Fibroblast of lung (primary cell): ENCODE measurements at regions not wholly inside any gene's neighbourhood (a gene's known extent, or its start where the extent isn't known, plus 50 kb on each side); places are given as distances from the start of the nearest gene placed in this dataset.

Experiments used
- DNase-seq, 2 donors: peaks; one replicate each; pipeline versions ENCODE4 v3.0.0 to v3.0.0-alpha.2; 2010; ENCODE audit warnings: low read depth in 2 of 2
- H2AFZ ChIP-seq: 2 replicates; pipeline ENCODE4 v1.5.1; 2012; ENCODE audit warnings: low read length, control low read depth, inconsistent platforms
- H3K27ac ChIP-seq: 2 replicates; pipeline ENCODE4 v1.5.1; 2011; ENCODE audit warnings: low read length, control low read depth; ENCODE audit not compliant: insufficient read depth
- H3K27me3 ChIP-seq: 2 replicates; pipeline ENCODE4 v1.5.1; 2011; ENCODE audit warnings: mild to moderate bottlenecking, low read length; ENCODE audit not compliant: control insufficient read depth, insufficient read depth
- H3K36me3 ChIP-seq: 2 replicates; pipeline ENCODE4 v1.5.1; 2011; ENCODE audit warnings: low read length; ENCODE audit not compliant: control insufficient read depth, insufficient read depth
- H3K4me1 ChIP-seq: 2 replicates; pipeline ENCODE4 v1.5.1; 2011; ENCODE audit warnings: low read length; ENCODE audit not compliant: control insufficient read depth, insufficient read depth; ENCODE audit errors: extremely low read depth
- H3K4me2 ChIP-seq: 2 replicates; pipeline ENCODE4 v1.5.1; 2011; ENCODE audit warnings: low read length, control low read depth; ENCODE audit not compliant: insufficient read depth; ENCODE audit errors: extremely low read depth
- H3K4me3 ChIP-seq, 4 experiments: fragments of 200-600 bp in 1 of 4; sonication (generic) in 1 of 4; replicated peaks in 1 of 4; 2 replicates each; pipeline ENCODE4 v1.5.1; 2011 to 2016; ENCODE audit warnings: low read length in 4 of 4, low read depth in 3 of 4, mild to moderate bottlenecking in 3 of 4, control low read depth in 2 of 4, inconsistent platforms in 1 of 4, mixed read lengths in 1 of 4; ENCODE audit not compliant: insufficient read depth in 1 of 4; ENCODE audit errors: control extremely low read depth in 1 of 4
- H3K79me2 ChIP-seq: 2 replicates; pipeline ENCODE4 v1.5.1; 2012; ENCODE audit warnings: mild to moderate bottlenecking, low read length, inconsistent platforms; ENCODE audit not compliant: control insufficient read depth, insufficient read depth
- H3K9ac ChIP-seq: 2 replicates; pipeline ENCODE4 v1.5.1; 2011; ENCODE audit warnings: mild to moderate bottlenecking, low read length, control low read depth; ENCODE audit not compliant: insufficient read depth
- H3K9me3 ChIP-seq: 2 replicates; pipeline ENCODE4 v1.5.1; 2012; ENCODE audit warnings: low read depth, low read length; ENCODE audit not compliant: control insufficient read depth, insufficient read depth
- H4K20me1 ChIP-seq: 2 replicates; pipeline ENCODE4 v1.5.1; 2011; ENCODE audit warnings: low read length; ENCODE audit not compliant: control insufficient read depth, insufficient read depth; ENCODE audit errors: extremely low read depth
- EZH2 ChIP-seq: IDR thresholded peaks from 2 replicates; pipeline ENCODE4 v1.5.1; 2012; ENCODE audit warnings: low read length, control low read depth, mild to moderate bottlenecking; ENCODE audit errors: missing control alignments
- TF ChIP-seq, protein P1 (sequence below), 2 donors: IDR thresholded peaks in 1 of 2; conservative IDR thresholded peaks in 1 of 2; 1 replicate in 1 of 2; 2 replicates in 1 of 2; pipeline ENCODE4 v1.5.1; 2011 to 2012; ENCODE audit warnings: low read length in 2 of 2, control low read depth in 1 of 2, inconsistent platforms in 1 of 2, low read depth in 1 of 2, mild to moderate bottlenecking in 1 of 2

DNA sequence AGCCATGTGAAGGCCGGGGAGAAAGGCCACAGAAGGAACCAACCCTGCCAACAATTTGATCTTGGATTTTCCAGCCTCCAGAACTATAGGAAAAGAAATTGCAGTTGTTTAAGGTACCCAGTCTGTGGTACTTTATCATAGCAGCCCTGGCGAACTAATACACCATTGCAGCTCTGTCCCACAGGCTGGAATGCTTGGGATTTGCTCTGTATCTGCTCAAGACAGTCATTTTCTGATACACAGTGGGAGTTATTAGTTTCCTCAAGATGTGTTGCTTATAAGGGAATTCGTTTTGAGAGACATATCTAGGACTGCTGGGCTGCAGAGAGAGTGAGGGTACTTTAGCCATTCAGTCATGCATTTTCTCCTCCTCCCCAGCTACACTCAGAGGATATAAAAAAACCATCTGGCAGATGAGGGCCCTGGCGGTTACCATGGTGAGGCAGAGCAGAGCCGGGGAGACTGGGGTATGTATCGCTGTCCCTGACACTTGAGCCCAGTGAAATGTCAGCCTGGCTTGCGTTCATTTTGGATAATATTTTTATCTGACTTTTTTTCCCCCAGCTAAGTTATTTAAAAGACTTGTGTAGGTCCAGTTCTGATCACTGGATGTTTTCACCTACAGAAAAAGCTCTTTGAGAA, 104.6 kb downstream of the DIRAS3 start:
- peak in 1 of 2 donors; percentile 55 for DNase-seq
- Histone ChIP-seq H3K9ac (no peak overlapping the region), H3K9me3 (no peaks in the 10 kb centered on the region), H3K27ac (no peak overlapping the region), H3K4me2 (no peak overlapping the region), H3K36me3 (no peaks in the 10 kb centered on the region), H3K79me2 (no peaks in the 10 kb centered on the region), H4K20me1 (no peaks in the 10 kb centered on the region), H3K4me1 (peaks cover 12% of the 10 kb centered on the region), H2AFZ (no peak overlapping the region), H3K27me3 (no peaks in the 10 kb centered on the region), H3K4me3 (no peak overlapping the region)
- no peak for TF ChIP-seq EZH2
- TF ChIP-seq, protein P1, sequence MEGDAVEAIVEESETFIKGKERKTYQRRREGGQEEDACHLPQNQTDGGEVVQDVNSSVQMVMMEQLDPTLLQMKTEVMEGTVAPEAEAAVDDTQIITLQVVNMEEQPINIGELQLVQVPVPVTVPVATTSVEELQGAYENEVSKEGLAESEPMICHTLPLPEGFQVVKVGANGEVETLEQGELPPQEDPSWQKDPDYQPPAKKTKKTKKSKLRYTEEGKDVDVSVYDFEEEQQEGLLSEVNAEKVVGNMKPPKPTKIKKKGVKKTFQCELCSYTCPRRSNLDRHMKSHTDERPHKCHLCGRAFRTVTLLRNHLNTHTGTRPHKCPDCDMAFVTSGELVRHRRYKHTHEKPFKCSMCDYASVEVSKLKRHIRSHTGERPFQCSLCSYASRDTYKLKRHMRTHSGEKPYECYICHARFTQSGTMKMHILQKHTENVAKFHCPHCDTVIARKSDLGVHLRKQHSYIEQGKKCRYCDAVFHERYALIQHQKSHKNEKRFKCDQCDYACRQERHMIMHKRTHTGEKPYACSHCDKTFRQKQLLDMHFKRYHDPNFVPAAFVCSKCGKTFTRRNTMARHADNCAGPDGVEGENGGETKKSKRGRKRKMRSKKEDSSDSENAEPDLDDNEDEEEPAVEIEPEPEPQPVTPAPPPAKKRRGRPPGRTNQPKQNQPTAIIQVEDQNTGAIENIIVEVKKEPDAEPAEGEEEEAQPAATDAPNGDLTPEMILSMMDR (conservative IDR thresholded peaks at IDR 0.05 in 1 of 2, IDR thresholded peaks at IDR 0.05 in 1 of 2; ENCODE audit: low read depth in 1 of 2, low read length in 2 of 2): no peak

DNA sequence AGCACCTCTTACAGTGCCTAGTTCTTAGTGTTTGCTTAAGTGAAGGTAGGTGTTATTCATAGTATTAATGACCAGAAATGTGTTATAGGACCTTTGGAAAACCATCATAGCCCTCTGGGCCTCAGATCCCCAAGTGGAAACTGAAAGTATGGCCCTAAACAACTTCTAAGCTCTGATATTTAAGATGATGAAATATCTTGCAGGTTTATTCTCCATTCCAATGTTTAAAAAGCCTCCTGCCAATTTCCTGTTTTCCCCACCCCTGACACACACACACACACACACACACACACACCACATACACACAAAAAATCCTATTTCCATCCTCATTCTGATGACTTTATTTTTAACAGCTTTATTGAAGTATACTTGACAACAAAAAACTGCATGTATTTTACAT, 108.2 kb downstream of the DIRAS3 start:
- no peaks in the 10 kb centered on the region for H4K20me1 ChIP-seq
- H3K9me3 ChIP-seq: no peaks in the 10 kb centered on the region
- H2AFZ ChIP-seq: no peak overlapping the region
- no peak overlapping the region for H3K4me3 ChIP-seq
- DNase-seq: peak in 1 of 2 donors; percentile 53
- no peak overlapping the region for H3K27ac ChIP-seq
- H3K4me2 ChIP-seq: no peak overlapping the region
- no peak for TF ChIP-seq EZH2
- H3K4me1 ChIP-seq: peaks cover 5% of the 10 kb centered on the region
- no peaks in the 10 kb centered on the region for H3K36me3 ChIP-seq
- H3K79me2 ChIP-seq: no peaks in the 10 kb centered on the region
- no peaks in the 10 kb centered on the region for H3K27me3 ChIP-seq
- no peak overlapping the region for H3K9ac ChIP-seq

DNA sequence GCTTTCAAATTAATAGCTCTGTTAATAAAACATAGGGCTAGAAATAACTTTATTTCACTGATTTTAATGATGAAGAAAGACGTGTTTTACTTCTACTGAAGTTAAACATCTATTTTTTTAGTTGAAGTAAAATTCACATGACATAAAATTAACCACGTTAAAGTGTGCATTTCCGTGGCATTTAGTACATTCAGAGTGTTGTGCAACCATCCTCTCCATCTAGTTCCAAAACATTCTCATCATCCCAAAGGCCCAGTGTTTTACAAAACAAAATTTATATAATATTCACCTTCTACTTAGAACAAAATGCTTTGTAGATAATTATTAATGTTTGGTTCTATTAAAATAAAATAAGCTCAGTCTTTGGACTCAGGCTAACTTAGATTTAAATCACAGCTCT, 108.5 kb upstream of the GNG12 start:
- Histone ChIP-seq H3K36me3 (no peaks in the 10 kb centered on the region), H3K4me2 (no peak overlapping the region), H3K9ac (no peak overlapping the region), H3K27ac (no peak overlapping the region), H3K4me1 (peaks cover 6% of the 10 kb centered on the region), H3K4me3 (no peak overlapping the region), H3K27me3 (no peaks in the 10 kb centered on the region), H3K79me2 (no peaks in the 10 kb centered on the region), H3K9me3 (no peaks in the 10 kb centered on the region), H2AFZ (no peak overlapping the region), H4K20me1 (no peaks in the 10 kb centered on the region)
- DNase-seq: peak in 1 of 2 donors; percentile 28
- TF ChIP-seq EZH2: no peak
- TF ChIP-seq, protein P1 (conservative IDR thresholded peaks at IDR 0.05 in 1 of 2, IDR thresholded peaks at IDR 0.05 in 1 of 2; ENCODE audit: low read depth in 1 of 2, low read length in 2 of 2): no peak
